ENCODE measurements at regions not wholly inside any gene's neighbourhood (a gene's known extent, or its start where the extent isn't known, plus 50 kb on each side); places are given as distances from the start of the nearest gene placed in this dataset.

DNA sequence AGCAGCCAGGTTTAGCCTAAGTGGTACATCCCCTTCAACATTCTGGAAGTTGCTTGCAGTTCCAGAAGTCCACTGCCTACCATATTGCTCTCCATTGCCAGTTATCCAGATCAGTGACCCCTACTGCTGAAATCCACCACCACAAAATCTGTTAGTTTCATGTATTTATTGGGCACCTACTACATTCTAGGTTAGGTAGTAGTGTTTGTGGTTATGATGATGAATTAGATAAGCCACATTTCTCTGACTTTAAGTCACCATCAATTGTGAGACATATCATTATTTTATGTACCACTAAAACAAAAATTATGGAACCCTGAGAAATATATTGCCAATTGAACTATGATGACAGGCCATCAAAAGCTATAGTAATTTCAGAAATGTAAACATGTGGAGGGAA, 139.5 kb upstream of the PKDCC start:
- TF ChIP-seq POLR2AphosphoS5 (IDR thresholded peaks at IDR 0.05; ENCODE audit: low read depth, low read length), result no peak
- TF ChIP-seq, protein P1, sequence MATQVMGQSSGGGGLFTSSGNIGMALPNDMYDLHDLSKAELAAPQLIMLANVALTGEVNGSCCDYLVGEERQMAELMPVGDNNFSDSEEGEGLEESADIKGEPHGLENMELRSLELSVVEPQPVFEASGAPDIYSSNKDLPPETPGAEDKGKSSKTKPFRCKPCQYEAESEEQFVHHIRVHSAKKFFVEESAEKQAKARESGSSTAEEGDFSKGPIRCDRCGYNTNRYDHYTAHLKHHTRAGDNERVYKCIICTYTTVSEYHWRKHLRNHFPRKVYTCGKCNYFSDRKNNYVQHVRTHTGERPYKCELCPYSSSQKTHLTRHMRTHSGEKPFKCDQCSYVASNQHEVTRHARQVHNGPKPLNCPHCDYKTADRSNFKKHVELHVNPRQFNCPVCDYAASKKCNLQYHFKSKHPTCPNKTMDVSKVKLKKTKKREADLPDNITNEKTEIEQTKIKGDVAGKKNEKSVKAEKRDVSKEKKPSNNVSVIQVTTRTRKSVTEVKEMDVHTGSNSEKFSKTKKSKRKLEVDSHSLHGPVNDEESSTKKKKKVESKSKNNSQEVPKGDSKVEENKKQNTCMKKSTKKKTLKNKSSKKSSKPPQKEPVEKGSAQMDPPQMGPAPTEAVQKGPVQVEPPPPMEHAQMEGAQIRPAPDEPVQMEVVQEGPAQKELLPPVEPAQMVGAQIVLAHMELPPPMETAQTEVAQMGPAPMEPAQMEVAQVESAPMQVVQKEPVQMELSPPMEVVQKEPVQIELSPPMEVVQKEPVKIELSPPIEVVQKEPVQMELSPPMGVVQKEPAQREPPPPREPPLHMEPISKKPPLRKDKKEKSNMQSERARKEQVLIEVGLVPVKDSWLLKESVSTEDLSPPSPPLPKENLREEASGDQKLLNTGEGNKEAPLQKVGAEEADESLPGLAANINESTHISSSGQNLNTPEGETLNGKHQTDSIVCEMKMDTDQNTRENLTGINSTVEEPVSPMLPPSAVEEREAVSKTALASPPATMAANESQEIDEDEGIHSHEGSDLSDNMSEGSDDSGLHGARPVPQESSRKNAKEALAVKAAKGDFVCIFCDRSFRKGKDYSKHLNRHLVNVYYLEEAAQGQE (IDR thresholded peaks at IDR 0.05; ENCODE audit: insufficient read depth in 1 of 2, low read depth in 2 of 2, low read length in 2 of 2), result no peak
